Keratinocyte (primary cell): ENCODE measurements at regions not wholly inside any gene's neighbourhood (a gene's known extent, or its start where the extent isn't known, plus 50 kb on each side); places are given as distances from the start of the nearest gene placed in this dataset.

Experiments
- DNase-seq: peaks from one replicate; pipeline ENCODE4 v3.0.0-alpha.2; 2011; ENCODE audit warnings: low read depth, missing footprints, low spot score
- FAIRE-seq: peaks from 2 replicates; lab custom pipeline; 2011; peaks lifted over from hg19 to GRCh38; lab: Jason Lieb, UNC
- H2AFZ ChIP-seq: 2 replicates; pipeline ENCODE4 v1.6.0; 2012; ENCODE audit warnings: low read length, control low read depth, inconsistent platforms; ENCODE audit not compliant: control insufficient read depth
- H3K27ac ChIP-seq: 2 replicates; pipeline ENCODE4 v1.5.1; 2011; ENCODE audit warnings: low read length; ENCODE audit not compliant: control insufficient read depth, insufficient read depth
- H3K27me3 ChIP-seq: 3 replicates; pipeline ENCODE4 v1.6.0; 2011; ENCODE audit warnings: low read length; ENCODE audit not compliant: control insufficient read depth, insufficient read depth; ENCODE audit errors: extremely low read depth
- H3K36me3 ChIP-seq, 2 experiments: 2 replicates in 1 of 2; 3 replicates in 1 of 2; pipeline ENCODE4 v1.5.1; 2011; ENCODE audit warnings: low read length in 2 of 2, mild to moderate bottlenecking in 1 of 2; ENCODE audit not compliant: control insufficient read depth in 2 of 2, insufficient read depth in 2 of 2; ENCODE audit errors: extremely low read depth in 1 of 2
- H3K4me1 ChIP-seq: 3 replicates; pipeline ENCODE4 v1.5.1; 2011; ENCODE audit warnings: low read length; ENCODE audit not compliant: control insufficient read depth, insufficient read depth; ENCODE audit errors: extremely low read depth
- H3K4me2 ChIP-seq: 3 replicates; pipeline ENCODE4 v1.6.0; 2011; ENCODE audit warnings: low read depth, low read length; ENCODE audit not compliant: control insufficient read depth, insufficient read depth; ENCODE audit errors: extremely low read depth
- H3K4me3 ChIP-seq, 3 experiments: fragments of 200-600 bp in 1 of 3; sonication (generic) in 1 of 3; 2 replicates in 2 of 3; 3 replicates in 1 of 3; pipeline ENCODE4 v1.5.1; 2011 to 2016; ENCODE audit warnings: low read length in 3 of 3, mild to moderate bottlenecking in 3 of 3, control low read depth in 2 of 3, inconsistent platforms in 1 of 3, low read depth in 1 of 3, mixed read lengths in 1 of 3, mixed run types in 1 of 3, moderate library complexity in 1 of 3; ENCODE audit not compliant: control insufficient read depth in 2 of 3, insufficient read depth in 2 of 3; ENCODE audit errors: extremely low read depth in 1 of 3
- H3K79me2 ChIP-seq: 2 replicates; pipeline ENCODE4 v1.6.0; 2012; ENCODE audit warnings: low read length; ENCODE audit not compliant: control insufficient read depth, insufficient read depth
- H3K9ac ChIP-seq: 3 replicates; pipeline ENCODE4 v1.6.0; 2011; ENCODE audit warnings: low read length; ENCODE audit not compliant: control insufficient read depth, insufficient read depth; ENCODE audit errors: extremely low read depth
- H3K9me1 ChIP-seq: 3 replicates; pipeline ENCODE4 v1.6.0; 2011; ENCODE audit warnings: low read length; ENCODE audit not compliant: control insufficient read depth, insufficient read depth; ENCODE audit errors: extremely low read depth
- H3K9me3 ChIP-seq: 2 replicates; pipeline ENCODE4 v1.5.1; 2012; ENCODE audit warnings: low read depth, low read length; ENCODE audit not compliant: control insufficient read depth
- H4K20me1 ChIP-seq: 3 replicates; pipeline ENCODE4 v1.6.0; 2011; ENCODE audit warnings: low read length; ENCODE audit not compliant: control insufficient read depth, insufficient read depth; ENCODE audit errors: extremely low read depth
- CTCF ChIP-seq, 3 experiments: IDR thresholded peaks in 1 of 3; conservative IDR thresholded peaks in 1 of 3; optimal IDR thresholded peaks in 1 of 3; 2 replicates in 2 of 3; 3 replicates in 1 of 3; pipeline versions ENCODE3 to v1.5.1; 2011; ENCODE audit warnings: low read length in 3 of 3, mild to moderate bottlenecking in 3 of 3, moderate library complexity in 2 of 3, control low read depth in 1 of 3, inconsistent platforms in 1 of 3; ENCODE audit not compliant: insufficient read depth in 2 of 3; ENCODE audit errors: extremely low read depth in 1 of 3
- EZH2 ChIP-seq: IDR thresholded peaks from one replicate; pipeline ENCODE4 v1.6.1; 2012; ENCODE audit warnings: inconsistent platforms, mild to moderate bottlenecking, low read length, moderate library complexity
- dilution Hi-C: fragments of 300-500 bp; cut with MboI; formaldehyde crosslinking; loops from one replicate; pipeline ENCODE4 v1.7.0; 2020; ENCODE audit warnings: low sequenced_read_pairs; ENCODE audit not compliant: extremely low pct_ligation_motif_present

- Histone ChIP-seq H3K4me3 (no peak overlapping the region), H3K4me2 (no peak overlapping the region), H3K9me3 (no peaks in the 10 kb centered on the region), H3K27ac (peak overlapping the region; percentile 39), H3K9me1 (no peaks in the 10 kb centered on the region), H2AFZ (no peak overlapping the region), H3K27me3 (no peaks in the 10 kb centered on the region), H3K4me1 (peaks cover 29% of the 10 kb centered on the region), H3K36me3 (peaks cover 0 to 11% of the 10 kb centered on the region in 2 experiments), H3K9ac (no peak overlapping the region), H4K20me1 (peaks cover 11% of the 10 kb centered on the region), H3K79me2 (peaks cover 87% of the 10 kb centered on the region)
- dilution Hi-C loops: no loop called here
- TF ChIP-seq EZH2: no peak
- TF ChIP-seq CTCF (optimal IDR thresholded peaks at IDR 0.05 in 1 of 3, IDR thresholded peaks at IDR 0.05 in 1 of 3, conservative IDR thresholded peaks at IDR 0.05 in 1 of 3; ENCODE audit: extremely low read depth in 1 of 3, insufficient read depth in 2 of 3, low read length in 3 of 3): no peak
- FAIRE-seq (no peak), DNase-seq (no peak)
Measured at GRCh38 chr9:110114086-110114858, 93.7 kb downstream of the C9orf152 start.

GRCh38 chr9:110114859-110115201, 93.1 kb downstream of the C9orf152 start:
- Histone ChIP-seq H3K79me2 (peaks cover 87% of the 10 kb centered on the region), H3K4me1 (peaks cover 29% of the 10 kb centered on the region), H3K27ac (peak overlapping the region; percentile 56), H2AFZ (no peak overlapping the region), H3K4me3 (no peak overlapping the region), H3K4me2 (no peak overlapping the region), H3K9me3 (no peaks in the 10 kb centered on the region), H3K9me1 (no peaks in the 10 kb centered on the region), H3K9ac (no peak overlapping the region), H4K20me1 (peaks cover 11% of the 10 kb centered on the region), H3K36me3 (peaks cover 0 to 11% of the 10 kb centered on the region in 2 experiments), H3K27me3 (no peaks in the 10 kb centered on the region)
- dilution Hi-C loops: no loop called here
- no peak for FAIRE-seq
- DNase-seq: no peak
- TF ChIP-seq EZH2 (no peak), CTCF (optimal IDR thresholded peaks at IDR 0.05 in 1 of 3, IDR thresholded peaks at IDR 0.05 in 1 of 3, conservative IDR thresholded peaks at IDR 0.05 in 1 of 3; ENCODE audit: extremely low read depth in 1 of 3, insufficient read depth in 2 of 3, low read length in 3 of 3) (no peak)
